Mammary epithelial cell (primary cell): ENCODE measurements at regions not wholly inside any gene's neighbourhood (a gene's known extent, or its start where the extent isn't known, plus 50 kb on each side); places are given as distances from the start of the nearest gene placed in this dataset.

Experiments
- CTCF ChIP-seq, 2 donors: IDR thresholded peaks in 1 of 2; conservative IDR thresholded peaks in 1 of 2; 2 replicates each; pipeline ENCODE4 v1.5.1; 2011 to 2012; ENCODE audit warnings: inconsistent platforms in 2 of 2, low read length in 2 of 2, mild to moderate bottlenecking in 2 of 2, control low read depth in 1 of 2, low read depth in 1 of 2; ENCODE audit not compliant: insufficient read depth in 1 of 2; ENCODE audit errors: extremely low read depth in 1 of 2
- EZH2 ChIP-seq: IDR thresholded peaks from 2 replicates; pipeline ENCODE4 v1.6.1; 2012; ENCODE audit warnings: low read length, inconsistent platforms, borderline replicate concordance

- TF ChIP-seq CTCF (conservative IDR thresholded peaks at IDR 0.05 in 1 of 2, IDR thresholded peaks at IDR 0.05 in 1 of 2; ENCODE audit: extremely low read depth in 1 of 2, insufficient read depth in 1 of 2, low read depth in 1 of 2, low read length in 2 of 2) (no peak), EZH2 (no peak)
Measured at GRCh38 chr3:16066975-16067374, 107.5 kb upstream of the GALNT15 start.
